ENCODE measurements at regions not wholly inside any gene's neighbourhood (a gene's known extent, or its start where the extent isn't known, plus 50 kb on each side); places are given as distances from the start of the nearest gene placed in this dataset.

DNA sequence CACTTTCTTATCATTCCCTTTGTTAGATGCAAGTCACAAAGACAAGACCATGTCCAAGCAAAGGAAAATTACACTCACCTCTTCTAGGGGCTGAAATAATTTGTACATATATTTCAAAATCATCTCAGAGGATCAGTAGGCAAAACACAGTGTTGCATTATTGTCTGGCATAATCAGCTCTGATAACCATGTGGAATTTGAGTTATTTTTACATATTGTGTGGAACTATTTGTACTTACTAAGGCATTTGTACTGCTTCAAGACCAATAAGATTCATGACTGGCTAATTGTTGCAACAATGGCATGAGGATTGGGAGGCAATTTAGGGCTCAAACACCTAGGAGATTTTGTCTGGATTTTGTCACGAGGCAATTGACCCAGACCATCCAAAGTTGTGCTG is 1716.4 kb downstream of the BRINP3 start:
- Mint-ChIP-seq H3K9me3 (ENCODE audit: low read depth) (no peaks in the 10 kb centered on the region), H3K4me3 (ENCODE audit: unreplicated experiment) (no peak overlapping the region), H3K27me3 (ENCODE audit: low read depth) (no peaks in the 10 kb centered on the region), H3K36me3 (ENCODE audit: low read depth) (no peaks in the 10 kb centered on the region), H3K27ac (ENCODE audit: unreplicated experiment) (no peak overlapping the region), H3K4me1 (ENCODE audit: low read depth) (peaks cover 4% of the 10 kb centered on the region)
- DNase-seq (ENCODE audit: low spot score): no peak
- TF ChIP-seq CTCF (IDR thresholded peaks at IDR 0.05): no peak

- H3K27me3 Mint-ChIP-seq (ENCODE audit: low read depth): no peaks in the 10 kb centered on the region
- H3K4me3 Mint-ChIP-seq (ENCODE audit: unreplicated experiment): no peak overlapping the region
- no peak overlapping the region for H3K27ac Mint-ChIP-seq (ENCODE audit: unreplicated experiment)
Observed at GRCh38 chr1:188762166-188762743, 1715.4 kb downstream of the BRINP3 start.

DNA sequence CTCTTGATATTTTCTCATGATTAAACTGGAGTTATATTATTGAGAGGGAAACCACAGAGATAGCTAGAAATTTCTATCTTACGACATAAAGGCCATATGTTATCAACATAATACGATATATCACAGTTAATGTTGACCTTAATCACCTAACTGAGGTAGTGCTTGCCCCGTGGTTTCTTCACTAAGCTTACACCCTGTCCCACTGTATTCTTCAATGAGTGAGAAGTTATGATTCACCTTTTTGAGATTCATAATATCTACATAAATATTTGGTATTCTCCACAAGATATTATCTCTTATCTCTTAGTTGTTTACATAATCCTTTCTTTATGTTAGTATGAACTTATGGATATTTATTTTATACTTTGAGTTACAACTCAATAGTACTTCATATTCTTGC is 1714.1 kb downstream of the BRINP3 start:
- TF ChIP-seq CTCF (IDR thresholded peaks at IDR 0.05): no peak
- no peak for DNase-seq (ENCODE audit: low spot score)
- Mint-ChIP-seq H3K27ac (ENCODE audit: unreplicated experiment) (no peak overlapping the region), H3K9me3 (ENCODE audit: low read depth) (no peaks in the 10 kb centered on the region), H3K36me3 (ENCODE audit: low read depth) (no peaks in the 10 kb centered on the region), H3K4me1 (ENCODE audit: low read depth) (peaks cover 4% of the 10 kb centered on the region), H3K4me3 (ENCODE audit: unreplicated experiment) (no peak overlapping the region), H3K27me3 (ENCODE audit: low read depth) (no peaks in the 10 kb centered on the region)

More at GRCh38 chr1:188762166-188762743, 1715.4 kb downstream of the BRINP3 start:
- TF ChIP-seq CTCF (IDR thresholded peaks at IDR 0.05): no peak
- no peaks in the 10 kb centered on the region for H3K36me3 Mint-ChIP-seq (ENCODE audit: low read depth)
- peaks cover 4% of the 10 kb centered on the region for H3K4me1 Mint-ChIP-seq (ENCODE audit: low read depth)
- H3K9me3 Mint-ChIP-seq (ENCODE audit: low read depth): no peaks in the 10 kb centered on the region
- no peak for DNase-seq (ENCODE audit: low spot score)

- Mint-ChIP-seq H3K9me3 (ENCODE audit: low read depth) (peaks cover 26% of the 10 kb centered on the region), H3K27me3 (ENCODE audit: low read depth) (no peaks in the 10 kb centered on the region), H3K4me1 (ENCODE audit: low read depth) (no peaks in the 10 kb centered on the region), H3K27ac (ENCODE audit: unreplicated experiment) (no peak overlapping the region), H3K36me3 (ENCODE audit: low read depth) (peaks cover 8% of the 10 kb centered on the region), H3K4me3 (ENCODE audit: unreplicated experiment) (no peak overlapping the region)
- TF ChIP-seq CTCF (IDR thresholded peaks at IDR 0.05): no peak
- no peak for DNase-seq (ENCODE audit: low spot score)
Observed at GRCh38 chr1:188769181-188769580, 1708.5 kb downstream of the BRINP3 start.

GRCh38 chr1:188769936-188770335 is 1707.7 kb downstream of the BRINP3 start:
- no peak for TF ChIP-seq CTCF (IDR thresholded peaks at IDR 0.05)
- no peaks in the 10 kb centered on the region for H3K4me1 Mint-ChIP-seq (ENCODE audit: low read depth)
- peaks cover 26% of the 10 kb centered on the region for H3K9me3 Mint-ChIP-seq (ENCODE audit: low read depth)
- H3K36me3 Mint-ChIP-seq (ENCODE audit: low read depth): peaks cover 8% of the 10 kb centered on the region
- no peaks in the 10 kb centered on the region for H3K27me3 Mint-ChIP-seq (ENCODE audit: low read depth)
- no peak overlapping the region for H3K27ac Mint-ChIP-seq (ENCODE audit: unreplicated experiment)
- no peak overlapping the region for H3K4me3 Mint-ChIP-seq (ENCODE audit: unreplicated experiment)
- DNase-seq (ENCODE audit: low spot score): no peak

All from chondrocyte (in vitro differentiated cells).